Endothelial cell of umbilical vein (primary cell): ENCODE measurements at regions not wholly inside any gene's neighbourhood (a gene's known extent, or its start where the extent isn't known, plus 50 kb on each side); places are given as distances from the start of the nearest gene placed in this dataset.

Source experiments
- EZH2 ChIP-seq: IDR thresholded peaks from 2 replicates; pipeline ENCODE4 v1.6.1; 2012; ENCODE audit warnings: borderline replicate concordance, low read depth, mild to moderate bottlenecking, moderate library complexity, low read length, inconsistent platforms; ENCODE audit not compliant: severe bottlenecking
- FOS ChIP-seq: IDR thresholded peaks from 2 replicates; pipeline ENCODE4 v1.6.1; 2011; ENCODE audit warnings: mild to moderate bottlenecking, low read length, moderate library complexity, borderline replicate concordance; ENCODE audit not compliant: insufficient read depth
- POLR2A ChIP-seq: IDR thresholded peaks from 2 replicates; pipeline ENCODE4 v1.6.1; 2012; ENCODE audit warnings: low read depth, mild to moderate bottlenecking, control low read depth, low read length
- POLR2AphosphoS5 ChIP-seq: IDR thresholded peaks from 2 replicates; pipeline ENCODE4 v1.6.1; 2012; ENCODE audit warnings: low read depth, mild to moderate bottlenecking, control low read depth, low read length, moderate library complexity; ENCODE audit not compliant: insufficient read depth
- TF ChIP-seq, protein P1 (sequence below), 2 donors: IDR thresholded peaks; 1 replicate in 1 of 2; 2 replicates in 1 of 2; pipeline ENCODE4 v1.5.1; 2011; ENCODE audit warnings: low read length in 2 of 2, mild to moderate bottlenecking in 2 of 2, moderate library complexity in 2 of 2, control low read depth in 1 of 2, inconsistent platforms in 1 of 2, low read depth in 1 of 2; ENCODE audit not compliant: insufficient read depth in 1 of 2; ENCODE audit errors: extremely low read depth in 1 of 2

DNA sequence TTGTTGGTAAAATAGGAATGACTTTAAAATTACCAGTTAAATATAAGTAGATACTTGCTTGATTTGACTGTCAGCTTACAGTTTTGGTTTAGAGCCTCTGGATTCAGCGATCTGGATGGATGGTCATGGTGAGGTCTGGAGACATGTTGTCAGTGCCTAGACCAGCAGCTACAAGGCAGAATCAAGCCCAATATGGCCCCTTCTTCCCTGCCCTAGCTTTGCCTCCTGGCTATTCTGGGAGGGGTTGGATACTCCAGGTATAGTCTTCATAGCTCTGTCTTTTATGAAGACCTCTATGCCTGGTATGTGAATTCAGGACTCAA lies 166.5 kb upstream of the VIPR2 start:
- TF ChIP-seq, protein P1, sequence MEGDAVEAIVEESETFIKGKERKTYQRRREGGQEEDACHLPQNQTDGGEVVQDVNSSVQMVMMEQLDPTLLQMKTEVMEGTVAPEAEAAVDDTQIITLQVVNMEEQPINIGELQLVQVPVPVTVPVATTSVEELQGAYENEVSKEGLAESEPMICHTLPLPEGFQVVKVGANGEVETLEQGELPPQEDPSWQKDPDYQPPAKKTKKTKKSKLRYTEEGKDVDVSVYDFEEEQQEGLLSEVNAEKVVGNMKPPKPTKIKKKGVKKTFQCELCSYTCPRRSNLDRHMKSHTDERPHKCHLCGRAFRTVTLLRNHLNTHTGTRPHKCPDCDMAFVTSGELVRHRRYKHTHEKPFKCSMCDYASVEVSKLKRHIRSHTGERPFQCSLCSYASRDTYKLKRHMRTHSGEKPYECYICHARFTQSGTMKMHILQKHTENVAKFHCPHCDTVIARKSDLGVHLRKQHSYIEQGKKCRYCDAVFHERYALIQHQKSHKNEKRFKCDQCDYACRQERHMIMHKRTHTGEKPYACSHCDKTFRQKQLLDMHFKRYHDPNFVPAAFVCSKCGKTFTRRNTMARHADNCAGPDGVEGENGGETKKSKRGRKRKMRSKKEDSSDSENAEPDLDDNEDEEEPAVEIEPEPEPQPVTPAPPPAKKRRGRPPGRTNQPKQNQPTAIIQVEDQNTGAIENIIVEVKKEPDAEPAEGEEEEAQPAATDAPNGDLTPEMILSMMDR (IDR thresholded peaks at IDR 0.05; ENCODE audit: extremely low read depth in 1 of 2, insufficient read depth in 1 of 2, low read depth in 1 of 2, low read length in 2 of 2): no peak
- TF ChIP-seq FOS (no peak), POLR2AphosphoS5 (no peak), EZH2 (no peak), POLR2A (no peak)
